NOMO-1 treated with dmso at 0.1 percent for 144 hours (cell line): ENCODE measurements at regions not wholly inside any gene's neighbourhood (a gene's known extent, or its start where the extent isn't known, plus 50 kb on each side); places are given as distances from the start of the nearest gene placed in this dataset.

Source experiments
- DNase-seq: peaks from one replicate; lab custom pipeline; 2025; ENCODE audit not compliant: unreplicated experiment; lab: John Stamatoyannopoulos, UW

GRCh38 chr17:68182940-68183551 lies 64.8 kb upstream of the AMZ2 start:
- no peak for DNase-seq

GRCh38 chr17:68184141-68184571 lies 63.7 kb upstream of the AMZ2 start:
- DNase-seq, result no peak

- DNase-seq, result no peak
Observed at GRCh38 chr17:68184816-68185436, 62.9 kb upstream of the AMZ2 start.

- DNase-seq, result no peak
Observed at GRCh38 chr17:68185820-68186219, 62.0 kb upstream of the AMZ2 start.

- no peak for DNase-seq
Observed at GRCh38 chr17:68190495-68190894, 57.3 kb upstream of the AMZ2 start.

- no peak for DNase-seq
Observed at GRCh38 chr17:68195667-68196393, 52.0 kb upstream of the AMZ2 start.

- DNase-seq, result no peak
Observed at GRCh38 chr17:68196394-68197090, 51.3 kb upstream of the AMZ2 start.

- DNase-seq, result no peak
Observed at GRCh38 chr17:68197091-68197996, 50.5 kb upstream of the AMZ2 start.

GRCh38 chr17:68197997-68198930 lies 49.6 kb upstream of the AMZ2 start:
- no peak for DNase-seq
